OCI-LY7 (cell line): ENCODE measurements at regions not wholly inside any gene's neighbourhood (a gene's known extent, or its start where the extent isn't known, plus 50 kb on each side); places are given as distances from the start of the nearest gene placed in this dataset.

Source experiments
- BruUV-seq: library from RNA; stranded (reverse); fragments of 400-500 nt; replicated peaks from 2 replicates; lab custom pipeline; 2021; lab: Mats Ljungman, UMichigan
- CTCF ChIA-PET: fragments of 300-600 bp; sonication (Branson Sonifier 250); formaldehyde crosslinking; loops from one replicate; lab custom pipeline; 2022; ENCODE audit warnings: antibody characterized with exemption; ENCODE audit not compliant: unreplicated experiment; lab: Charles Lee
- POLR2A ChIA-PET: fragments of 300-600 bp; sonication (Branson Sonifier 250); formaldehyde crosslinking; loops from one replicate; lab custom pipeline; 2022; ENCODE audit warnings: antibody characterized with exemption; lab: Charles Lee
- DNase-seq: peaks from one replicate; pipeline ENCODE4 v3.0.0-alpha.2; 2015; ENCODE audit warnings: low spot score
- H2AFZ ChIP-seq: fragments of 200-600 bp; sonication (generic), shearing (Covaris generic); 2 replicates; pipeline ENCODE4 v1.6.1; 2014; ENCODE audit warnings: mild to moderate bottlenecking, antibody characterized with exemption, low read length, moderate library complexity
- H3K27ac ChIP-seq: fragments of 200-600 bp; sonication (generic); 2 replicates; pipeline ENCODE4 v1.5.1; 2014; ENCODE audit warnings: mixed run types, low read depth, mild to moderate bottlenecking, moderate library complexity, low read length, inconsistent platforms; ENCODE audit not compliant: poor library complexity, severe bottlenecking
- H3K36me3 ChIP-seq: fragments of 200-600 bp; sonication (generic); 2 replicates; pipeline ENCODE4 v1.6.1; 2014; ENCODE audit warnings: mild to moderate bottlenecking, antibody characterized with exemption, low read length, moderate library complexity, mixed read lengths; ENCODE audit not compliant: insufficient read depth
- H3K4me1 ChIP-seq: fragments of 200-600 bp; sonication (generic); 2 replicates; pipeline ENCODE4 v1.5.1; 2014; ENCODE audit warnings: mild to moderate bottlenecking, low read length; ENCODE audit not compliant: insufficient read depth, poor library complexity, severe bottlenecking
- H3K4me2 ChIP-seq: fragments of 200-600 bp; sonication (generic); 2 replicates; pipeline ENCODE4 v1.6.1; 2014; ENCODE audit warnings: mild to moderate bottlenecking, low read length
- H3K4me3 ChIP-seq: fragments of 200-600 bp; sonication (generic); 2 replicates; pipeline ENCODE4 v1.5.1; 2014; ENCODE audit warnings: mild to moderate bottlenecking, low read depth, low read length; ENCODE audit not compliant: poor library complexity, severe bottlenecking
- H3K79me2 ChIP-seq: fragments of 200-600 bp; sonication (generic); 2 replicates; pipeline ENCODE4 v1.6.1; 2016; ENCODE audit warnings: low read depth, mild to moderate bottlenecking, low read length, moderate library complexity, mixed read lengths; ENCODE audit not compliant: insufficient read depth
- H3K9me2 ChIP-seq: fragments of 200-600 bp; sonication (generic); 2 replicates; pipeline ENCODE4 v1.6.1; 2016; ENCODE audit warnings: mild to moderate bottlenecking, low read length, mixed read lengths; ENCODE audit not compliant: insufficient read depth
- H3K9me3 ChIP-seq: fragments of 200-600 bp; sonication (generic); 2 replicates; pipeline ENCODE4 v1.6.1; 2014; ENCODE audit warnings: mild to moderate bottlenecking, mixed run types, low read length, mixed read lengths
- H4K20me1 ChIP-seq: fragments of 200-600 bp; sonication (generic); 2 replicates; pipeline ENCODE4 v1.6.1; 2014; ENCODE audit warnings: mild to moderate bottlenecking, antibody characterized with exemption, low read length, moderate library complexity, mixed read lengths; ENCODE audit not compliant: insufficient read depth
- CTCF ChIP-seq: fragments of 200-600 bp; sonication (generic); conservative IDR thresholded peaks from 2 replicates; pipeline ENCODE4 v1.5.1; 2014; ENCODE audit warnings: mild to moderate bottlenecking, antibody characterized with exemption, low read length, moderate library complexity, mixed read lengths
- EZH2phosphoT487 ChIP-seq: fragments of 200-600 bp; sonication (generic); IDR thresholded peaks from 2 replicates; pipeline ENCODE4 v1.6.1; 2018; ENCODE audit warnings: low read depth, borderline replicate concordance, mild to moderate bottlenecking, mixed run types, antibody characterized with exemption, low read length, moderate library complexity, mixed read lengths
- intact Hi-C: fragments of 100-400 bp; cut with micrococcal nuclease; formaldehyde crosslinking; loops from one replicate; pipeline ENCODE4 v1.10.0; 2022; ENCODE audit not compliant: unreplicated experiment

GRCh38 chr6:139538366-139538765, 163.9 kb upstream of the CITED2 start:
- Histone ChIP-seq H3K27ac (no peak overlapping the region), H3K9me3 (no peaks in the 10 kb centered on the region), H3K36me3 (no peaks in the 10 kb centered on the region), H2AFZ (no peak overlapping the region), H3K79me2 (no peaks in the 10 kb centered on the region), H3K4me3 (no peak overlapping the region), H3K4me2 (no peak overlapping the region), H3K4me1 (no peaks in the 10 kb centered on the region), H4K20me1 (no peaks in the 10 kb centered on the region), H3K9me2 (no peaks in the 10 kb centered on the region)
- no peak for TF ChIP-seq CTCF
- no peak for TF ChIP-seq EZH2phosphoT487
- CTCF ChIA-PET: no interaction called here
- BruUV-seq: no TSS peak
- POLR2A ChIA-PET: interaction anchor here (0.6 kb wide), 1 partner anchor 617 kb away, joined by 3 read pairs; no protein-coding TSS in a partner anchor
- no peak for DNase-seq
- intact Hi-C loops: no loop called here

- Histone ChIP-seq H3K4me2 (no peak overlapping the region), H3K4me3 (no peak overlapping the region), H2AFZ (no peak overlapping the region), H3K9me3 (no peaks in the 10 kb centered on the region), H4K20me1 (no peaks in the 10 kb centered on the region), H3K79me2 (no peaks in the 10 kb centered on the region), H3K9me2 (no peaks in the 10 kb centered on the region), H3K4me1 (no peaks in the 10 kb centered on the region), H3K36me3 (no peaks in the 10 kb centered on the region), H3K27ac (no peak overlapping the region)
- no peak for TF ChIP-seq EZH2phosphoT487
- TF ChIP-seq CTCF: no peak
- no TSS peak for BruUV-seq
- intact Hi-C loops: no loop called here
- ChIA-PET CTCF (no interaction called here), POLR2A (interaction anchor here (0.6 kb wide), 1 partner anchor 306 kb away, joined by 3 read pairs; no protein-coding TSS in a partner anchor)
- no peak for DNase-seq
These were observed 162.5 kb upstream of the CITED2 start for GRCh38 chr6:139536751-139537617.
